ENCODE measurements at regions not wholly inside any gene's neighbourhood (a gene's known extent, or its start where the extent isn't known, plus 50 kb on each side); places are given as distances from the start of the nearest gene placed in this dataset.

DNA sequence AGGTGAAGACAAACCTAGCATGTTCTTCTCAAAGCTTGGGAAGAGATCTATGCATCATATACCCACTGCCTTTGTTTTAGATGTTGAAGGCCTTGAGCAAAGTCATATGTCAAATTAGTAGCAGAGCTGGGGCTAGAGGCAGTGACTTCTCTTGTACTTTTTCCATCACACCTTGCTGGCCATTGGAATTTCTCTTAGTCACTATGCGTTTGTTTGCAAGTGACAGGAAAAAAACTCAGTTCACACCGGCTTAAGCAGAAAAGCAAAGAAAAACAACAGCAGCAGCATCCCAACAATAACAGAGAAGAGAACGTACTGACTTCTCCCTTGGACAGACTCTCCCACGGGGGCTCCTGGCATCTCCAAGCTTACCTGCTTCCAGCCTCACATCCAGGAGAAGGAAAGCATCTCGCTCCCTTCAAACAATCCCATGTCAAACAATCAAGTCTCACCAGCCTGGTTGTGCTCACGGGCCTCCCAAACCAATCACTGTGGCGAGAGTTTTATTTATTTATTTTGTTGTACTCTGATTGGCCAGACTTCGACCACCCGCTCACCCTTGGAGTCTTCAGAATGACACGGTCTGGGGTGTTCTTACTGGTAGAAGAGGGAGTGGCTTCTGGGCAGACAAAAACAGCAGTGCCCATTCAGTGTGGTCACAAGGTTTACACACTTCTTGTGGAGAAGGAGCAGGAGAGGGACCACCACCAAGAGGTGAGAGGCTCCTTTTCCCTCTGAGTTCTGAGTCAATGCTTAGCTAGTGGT lies 83.8 kb upstream of the STC2 start:
- no peak for TF ChIP-seq POLR2A (IDR thresholded peaks at IDR 0.05)
- no peak for TF ChIP-seq CTCF (IDR thresholded peaks at IDR 0.05)
